ENCODE measurements at regions not wholly inside any gene's neighbourhood (a gene's known extent, or its start where the extent isn't known, plus 50 kb on each side); places are given as distances from the start of the nearest gene placed in this dataset.

- Mint-ChIP-seq H3K9me3 (no peaks in the 10 kb centered on the region), H3K4me3 (no peak overlapping the region), H3K27ac (peak overlapping the region; percentile 40), H3K4me1 (peaks cover 27% of the 10 kb centered on the region), H3K36me3 (no peaks in the 10 kb centered on the region), H3K27me3 (ENCODE audit: low read depth) (no peaks in the 10 kb centered on the region)
- no peak for DNase-seq (ENCODE audit: low spot score in 2 of 2, unreplicated experiment in 2 of 2)
- no peak for TF ChIP-seq CTCF (IDR thresholded peaks at IDR 0.05; ENCODE audit: unreplicated experiment)
These were observed 337.5 kb downstream of the EPHA7 start for GRCh38 chr6:93081901-93082300.

GRCh38 chr6:93079061-93079460, 340.3 kb downstream of the EPHA7 start:
- TF ChIP-seq CTCF (IDR thresholded peaks at IDR 0.05; ENCODE audit: unreplicated experiment): no peak
- no peak for DNase-seq (ENCODE audit: low spot score in 2 of 2, unreplicated experiment in 2 of 2)
- Mint-ChIP-seq H3K27ac (no peak overlapping the region), H3K27me3 (ENCODE audit: low read depth) (no peaks in the 10 kb centered on the region), H3K9me3 (peaks cover 7% of the 10 kb centered on the region), H3K4me1 (peaks cover 25% of the 10 kb centered on the region), H3K36me3 (no peaks in the 10 kb centered on the region), H3K4me3 (no peak overlapping the region)

- Mint-ChIP-seq H3K36me3 (peaks cover 4% of the 10 kb centered on the region), H3K9me3 (peaks cover 19% of the 10 kb centered on the region), H3K27me3 (ENCODE audit: low read depth) (no peaks in the 10 kb centered on the region), H3K4me1 (peaks cover 9% of the 10 kb centered on the region), H3K27ac (no peak overlapping the region), H3K4me3 (no peak overlapping the region)
- TF ChIP-seq CTCF (IDR thresholded peaks at IDR 0.05; ENCODE audit: unreplicated experiment): no peak
- no peak for DNase-seq (ENCODE audit: low spot score in 2 of 2, unreplicated experiment in 2 of 2)
These were observed 345.5 kb downstream of the EPHA7 start for GRCh38 chr6:93073811-93074210.

GRCh38 chr6:93069856-93070255, 349.5 kb downstream of the EPHA7 start:
- no peak overlapping the region for H3K27ac Mint-ChIP-seq
- no peak for TF ChIP-seq CTCF (IDR thresholded peaks at IDR 0.05; ENCODE audit: unreplicated experiment)
- no peak for DNase-seq (ENCODE audit: low spot score in 2 of 2, unreplicated experiment in 2 of 2)
- H3K36me3 Mint-ChIP-seq: peaks cover 4% of the 10 kb centered on the region
- H3K4me3 Mint-ChIP-seq: no peak overlapping the region
- peaks cover 9% of the 10 kb centered on the region for H3K4me1 Mint-ChIP-seq
- H3K27me3 Mint-ChIP-seq (ENCODE audit: low read depth): no peaks in the 10 kb centered on the region
- peaks cover 12% of the 10 kb centered on the region for H3K9me3 Mint-ChIP-seq

- no peak for TF ChIP-seq CTCF (IDR thresholded peaks at IDR 0.05; ENCODE audit: unreplicated experiment)
- no peaks in the 10 kb centered on the region for H3K27me3 Mint-ChIP-seq (ENCODE audit: low read depth)
- H3K36me3 Mint-ChIP-seq: no peaks in the 10 kb centered on the region
- no peaks in the 10 kb centered on the region for H3K4me1 Mint-ChIP-seq
- H3K27ac Mint-ChIP-seq: no peak overlapping the region
- no peaks in the 10 kb centered on the region for H3K9me3 Mint-ChIP-seq
- no peak overlapping the region for H3K4me3 Mint-ChIP-seq
- DNase-seq (ENCODE audit: low spot score in 2 of 2, unreplicated experiment in 2 of 2): no peak
These were observed 359.4 kb downstream of the EPHA7 start for GRCh38 chr6:93059911-93060310.

- H3K27me3 Mint-ChIP-seq (ENCODE audit: low read depth): no peaks in the 10 kb centered on the region
- peaks cover 12% of the 10 kb centered on the region for H3K9me3 Mint-ChIP-seq
- no peak for TF ChIP-seq CTCF (IDR thresholded peaks at IDR 0.05; ENCODE audit: unreplicated experiment)
- H3K4me1 Mint-ChIP-seq: no peaks in the 10 kb centered on the region
- no peak overlapping the region for H3K27ac Mint-ChIP-seq
- no peak overlapping the region for H3K4me3 Mint-ChIP-seq
- no peak for DNase-seq (ENCODE audit: low spot score in 2 of 2, unreplicated experiment in 2 of 2)
- no peaks in the 10 kb centered on the region for H3K36me3 Mint-ChIP-seq
These were observed 361.8 kb downstream of the EPHA7 start for GRCh38 chr6:93057584-93057983.
